ENCODE measurements at regions not wholly inside any gene's neighbourhood (a gene's known extent, or its start where the extent isn't known, plus 50 kb on each side); places are given as distances from the start of the nearest gene placed in this dataset.

DNA sequence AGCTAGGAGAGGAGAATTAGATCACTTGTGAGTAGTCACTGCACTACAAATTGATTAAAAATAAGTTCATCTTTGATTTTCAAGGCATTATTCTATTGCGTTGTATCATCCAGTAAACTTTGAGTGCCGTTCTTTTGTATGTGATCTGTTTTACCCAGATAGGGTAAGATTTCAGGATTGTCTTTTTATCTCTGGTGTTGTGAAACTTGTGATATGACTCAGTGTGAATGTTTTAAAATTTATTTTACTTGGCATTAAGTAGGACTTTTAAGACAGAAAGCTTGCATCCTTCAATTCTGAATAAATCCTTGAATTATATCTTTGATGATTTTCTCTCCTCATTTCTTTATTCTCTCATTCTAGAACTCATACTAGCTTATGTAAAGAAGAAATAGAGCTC lies 93.3 kb upstream of the ADAMTS5 start:
- TF ChIP-seq ZBTB7A (IDR thresholded peaks at IDR 0.05; ENCODE audit: low read depth) (no peak), CREB1 (IDR thresholded peaks at IDR 0.05; ENCODE audit: low read depth) (no peak), TAF1 (IDR thresholded peaks at IDR 0.05; ENCODE audit: low read depth) (no peak), EP300 (IDR thresholded peaks at IDR 0.05; ENCODE audit: borderline replicate concordance) (no peak), TEAD4 (IDR thresholded peaks at IDR 0.05) (no peak), RAD21 (IDR thresholded peaks at IDR 0.05; ENCODE audit: low read depth) (no peak), YY1 (IDR thresholded peaks at IDR 0.05; ENCODE audit: low read depth) (no peak), EGR1 (IDR thresholded peaks at IDR 0.05) (no peak), NFIC (IDR thresholded peaks at IDR 0.05) (no peak), CEBPB (IDR thresholded peaks at IDR 0.05) (no peak)
- TF ChIP-seq, protein P1, sequence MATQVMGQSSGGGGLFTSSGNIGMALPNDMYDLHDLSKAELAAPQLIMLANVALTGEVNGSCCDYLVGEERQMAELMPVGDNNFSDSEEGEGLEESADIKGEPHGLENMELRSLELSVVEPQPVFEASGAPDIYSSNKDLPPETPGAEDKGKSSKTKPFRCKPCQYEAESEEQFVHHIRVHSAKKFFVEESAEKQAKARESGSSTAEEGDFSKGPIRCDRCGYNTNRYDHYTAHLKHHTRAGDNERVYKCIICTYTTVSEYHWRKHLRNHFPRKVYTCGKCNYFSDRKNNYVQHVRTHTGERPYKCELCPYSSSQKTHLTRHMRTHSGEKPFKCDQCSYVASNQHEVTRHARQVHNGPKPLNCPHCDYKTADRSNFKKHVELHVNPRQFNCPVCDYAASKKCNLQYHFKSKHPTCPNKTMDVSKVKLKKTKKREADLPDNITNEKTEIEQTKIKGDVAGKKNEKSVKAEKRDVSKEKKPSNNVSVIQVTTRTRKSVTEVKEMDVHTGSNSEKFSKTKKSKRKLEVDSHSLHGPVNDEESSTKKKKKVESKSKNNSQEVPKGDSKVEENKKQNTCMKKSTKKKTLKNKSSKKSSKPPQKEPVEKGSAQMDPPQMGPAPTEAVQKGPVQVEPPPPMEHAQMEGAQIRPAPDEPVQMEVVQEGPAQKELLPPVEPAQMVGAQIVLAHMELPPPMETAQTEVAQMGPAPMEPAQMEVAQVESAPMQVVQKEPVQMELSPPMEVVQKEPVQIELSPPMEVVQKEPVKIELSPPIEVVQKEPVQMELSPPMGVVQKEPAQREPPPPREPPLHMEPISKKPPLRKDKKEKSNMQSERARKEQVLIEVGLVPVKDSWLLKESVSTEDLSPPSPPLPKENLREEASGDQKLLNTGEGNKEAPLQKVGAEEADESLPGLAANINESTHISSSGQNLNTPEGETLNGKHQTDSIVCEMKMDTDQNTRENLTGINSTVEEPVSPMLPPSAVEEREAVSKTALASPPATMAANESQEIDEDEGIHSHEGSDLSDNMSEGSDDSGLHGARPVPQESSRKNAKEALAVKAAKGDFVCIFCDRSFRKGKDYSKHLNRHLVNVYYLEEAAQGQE (IDR thresholded peaks at IDR 0.05; ENCODE audit: low read depth) = no peak
- TF ChIP-seq, protein P2, sequence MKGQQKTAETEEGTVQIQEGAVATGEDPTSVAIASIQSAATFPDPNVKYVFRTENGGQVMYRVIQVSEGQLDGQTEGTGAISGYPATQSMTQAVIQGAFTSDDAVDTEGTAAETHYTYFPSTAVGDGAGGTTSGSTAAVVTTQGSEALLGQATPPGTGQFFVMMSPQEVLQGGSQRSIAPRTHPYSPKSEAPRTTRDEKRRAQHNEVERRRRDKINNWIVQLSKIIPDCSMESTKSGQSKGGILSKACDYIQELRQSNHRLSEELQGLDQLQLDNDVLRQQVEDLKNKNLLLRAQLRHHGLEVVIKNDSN (IDR thresholded peaks at IDR 0.05) = no peak

All from Ishikawa (cell line).